RPMI8226 (cell line): ENCODE measurements at regions not wholly inside any gene's neighbourhood (a gene's known extent, or its start where the extent isn't known, plus 50 kb on each side); places are given as distances from the start of the nearest gene placed in this dataset.
"Not testable (repeated sequence)": the region's sequence is repeated elsewhere in the genome, so short reads cannot be mapped to it uniquely, and the experiment has no call there.

Experiments used
- DNase-seq: peaks from one replicate; pipeline ENCODE4 v3.0.0-alpha.2; 2015

- DNase-seq = no peak
These were observed 96.2 kb upstream of the SIM2 start for GRCh38 chr21:36602735-36603134.

GRCh38 chr21:36603221-36603620 is 95.7 kb upstream of the SIM2 start:
- no peak for DNase-seq

DNA sequence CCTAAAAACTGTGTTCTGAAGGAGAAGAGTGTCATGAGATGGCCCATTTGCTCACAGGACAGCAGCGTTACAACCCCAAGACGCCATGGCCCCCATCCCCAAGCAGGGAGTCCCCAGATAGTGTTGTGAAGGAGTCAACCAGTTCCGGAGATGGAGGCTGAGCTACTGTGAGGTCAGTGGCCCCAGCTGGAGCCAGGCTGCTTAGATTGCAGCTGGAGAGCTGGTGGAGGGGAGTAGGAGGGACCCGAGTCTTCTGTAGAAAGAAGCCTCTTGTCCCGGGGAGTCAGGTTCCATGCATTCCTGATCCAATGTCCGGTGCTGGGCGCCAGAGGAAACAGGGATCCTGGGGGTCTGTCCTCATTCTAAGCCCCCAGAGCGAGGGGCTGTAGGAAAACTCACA is 93.5 kb upstream of the SIM2 start:
- no peak for DNase-seq

GRCh38 chr21:36606287-36606982 is 92.5 kb upstream of the SIM2 start:
- no peak for DNase-seq

DNA sequence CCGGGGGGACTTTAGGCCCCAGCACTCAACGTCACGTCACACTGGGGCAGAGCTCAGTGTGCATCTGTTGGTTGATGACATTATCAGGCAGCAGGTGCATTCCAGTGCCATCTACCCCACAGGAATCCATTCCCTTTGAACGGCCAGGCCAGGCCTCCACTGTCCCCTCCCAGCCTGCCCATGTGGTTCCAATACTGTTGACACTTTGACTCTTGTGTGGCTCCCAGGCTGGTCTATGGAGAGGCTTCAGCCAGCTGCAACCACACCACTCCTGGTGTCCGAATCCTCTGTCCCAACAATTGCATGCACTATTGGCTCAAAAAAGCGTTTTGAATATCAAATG is 92.0 kb upstream of the SIM2 start:
- DNase-seq = no peak

DNA sequence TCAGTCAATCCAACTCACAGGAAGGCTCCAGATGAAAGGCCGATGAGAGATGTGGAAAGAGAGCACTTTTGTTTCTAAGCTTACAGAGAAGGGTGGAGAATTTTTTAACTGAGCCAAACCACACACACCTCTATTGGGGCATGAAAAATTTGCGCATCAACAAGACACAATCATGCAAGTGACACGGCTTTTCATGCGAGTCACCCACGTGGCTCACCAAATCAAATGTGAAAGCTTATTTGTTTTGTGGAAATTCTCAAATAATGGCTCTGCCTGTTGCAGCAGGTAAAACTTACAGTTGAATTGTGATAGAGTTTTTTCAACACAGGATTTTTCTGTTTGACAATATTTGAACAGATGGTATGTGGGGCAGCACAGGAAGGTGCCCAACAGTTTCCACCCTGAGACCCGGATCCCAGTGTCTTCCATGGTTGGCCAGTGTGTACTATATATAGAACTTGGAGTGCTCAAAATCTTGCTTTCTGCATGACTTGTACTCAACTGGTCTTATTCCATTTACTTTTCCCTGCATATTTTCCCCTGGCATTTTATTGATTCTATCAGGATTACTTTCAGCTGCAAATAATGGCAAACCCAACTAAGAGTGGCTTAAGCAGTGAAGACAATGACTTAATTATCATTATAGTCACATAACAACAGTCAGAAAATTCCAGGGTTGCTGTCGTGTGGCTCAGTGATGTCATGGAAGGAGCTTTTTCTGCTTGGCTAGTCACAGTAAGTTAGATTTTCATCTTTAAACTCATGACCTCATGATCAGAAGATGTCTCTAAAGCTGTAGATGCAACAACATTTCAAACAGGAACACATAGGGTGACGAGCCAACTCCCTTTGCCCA is 90.6 kb upstream of the SIM2 start:
- DNase-seq = no peak

DNA sequence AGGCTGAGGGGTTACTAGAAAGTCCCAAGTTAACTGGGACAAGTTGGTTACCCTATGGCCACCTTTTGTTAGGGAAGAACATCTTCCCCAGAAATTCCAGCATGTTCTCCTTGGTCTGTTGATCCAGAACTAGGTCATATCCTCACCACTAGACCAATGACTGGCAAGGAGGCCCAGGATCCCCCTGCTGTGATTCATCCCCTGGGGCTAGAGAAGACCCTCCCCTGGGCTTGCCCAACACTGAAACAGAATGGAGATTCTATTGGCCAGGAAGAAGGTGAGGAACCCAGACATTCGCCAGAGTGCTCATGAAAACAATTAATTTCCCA is 90.1 kb upstream of the SIM2 start:
- DNase-seq = no peak

DNA sequence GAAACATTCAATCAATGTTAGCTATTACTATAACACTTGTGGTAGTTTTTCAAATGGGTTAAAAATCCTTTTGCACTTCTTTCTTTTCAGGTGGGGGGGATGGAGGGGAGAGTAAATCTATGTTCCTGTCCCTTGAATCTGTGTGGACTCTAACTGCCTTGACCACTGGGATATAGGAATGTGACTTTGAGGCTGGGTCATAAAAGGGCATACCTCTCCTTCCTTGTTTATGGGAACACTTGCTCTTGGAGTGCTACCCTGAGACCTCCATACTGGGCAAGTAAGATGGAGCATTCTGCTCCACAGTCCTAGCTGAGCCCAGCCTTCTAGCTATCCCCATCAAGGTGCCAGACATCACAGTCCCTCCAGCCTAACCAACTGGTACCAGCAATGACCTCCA is 89.3 kb upstream of the SIM2 start:
- DNase-seq = no peak

DNA sequence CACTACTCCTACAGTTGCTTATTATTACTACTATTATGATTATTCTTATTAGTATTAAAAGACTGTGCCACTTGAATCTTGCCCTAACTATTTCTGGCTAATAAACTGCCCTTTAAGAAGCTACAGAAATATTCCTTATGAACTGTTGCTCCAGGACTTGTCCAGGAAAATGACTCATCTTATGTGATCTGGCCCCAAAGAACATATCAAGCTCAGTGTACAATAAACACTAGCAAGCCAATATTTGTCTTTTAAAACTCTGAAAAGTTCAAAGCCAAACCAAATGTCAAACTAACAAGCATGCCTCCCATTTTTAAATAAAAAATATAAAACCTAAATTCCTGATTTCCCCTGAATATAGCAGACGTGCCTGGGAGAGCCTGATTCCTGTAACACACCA is 88.7 kb upstream of the SIM2 start:
- DNase-seq = no peak

GRCh38 chr21:36610935-36611334 is 88.0 kb upstream of the SIM2 start:
- DNase-seq = no peak

DNA sequence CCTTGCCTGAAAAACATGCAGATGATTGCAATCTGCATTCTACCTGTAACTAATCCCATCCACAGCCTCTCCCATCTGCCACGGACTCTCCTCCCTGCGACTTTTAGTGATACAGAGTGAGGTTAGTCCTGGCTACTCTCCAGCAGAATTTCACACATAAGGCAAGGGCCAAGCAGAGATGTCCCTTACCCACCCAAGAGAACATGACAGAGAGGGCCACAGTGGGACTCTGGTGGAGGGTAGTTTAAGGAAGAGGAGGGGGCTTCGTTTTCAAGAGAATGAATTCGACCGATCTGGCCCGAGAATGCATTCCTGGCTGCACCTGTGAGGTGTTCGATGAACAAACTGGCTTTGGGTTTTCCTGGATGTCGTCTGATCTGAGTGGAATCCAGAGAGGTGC is 87.5 kb upstream of the SIM2 start:
- DNase-seq = no peak

- no peak for DNase-seq
These were observed 85.9 kb upstream of the SIM2 start for GRCh38 chr21:36613059-36613458.

DNA sequence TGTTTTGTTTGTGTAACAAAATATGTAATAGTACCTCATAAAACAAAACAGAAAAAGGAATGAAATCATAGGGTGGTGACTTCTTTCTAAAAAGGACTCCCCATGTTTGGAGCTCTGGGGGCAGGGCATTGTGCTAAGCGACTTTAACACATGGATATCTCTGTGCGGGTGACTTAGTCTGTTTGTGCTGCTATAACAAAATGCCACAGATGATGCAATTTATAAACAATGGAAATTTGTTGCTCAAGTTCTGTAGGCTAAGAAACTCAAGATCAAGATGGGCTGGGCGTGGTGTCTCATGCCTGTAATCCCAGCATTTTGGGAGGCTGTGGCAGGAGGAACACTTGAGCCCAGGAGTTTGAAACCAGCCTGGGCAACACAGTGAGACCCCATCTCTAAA is 85.4 kb upstream of the SIM2 start:
- no peak for DNase-seq

DNA sequence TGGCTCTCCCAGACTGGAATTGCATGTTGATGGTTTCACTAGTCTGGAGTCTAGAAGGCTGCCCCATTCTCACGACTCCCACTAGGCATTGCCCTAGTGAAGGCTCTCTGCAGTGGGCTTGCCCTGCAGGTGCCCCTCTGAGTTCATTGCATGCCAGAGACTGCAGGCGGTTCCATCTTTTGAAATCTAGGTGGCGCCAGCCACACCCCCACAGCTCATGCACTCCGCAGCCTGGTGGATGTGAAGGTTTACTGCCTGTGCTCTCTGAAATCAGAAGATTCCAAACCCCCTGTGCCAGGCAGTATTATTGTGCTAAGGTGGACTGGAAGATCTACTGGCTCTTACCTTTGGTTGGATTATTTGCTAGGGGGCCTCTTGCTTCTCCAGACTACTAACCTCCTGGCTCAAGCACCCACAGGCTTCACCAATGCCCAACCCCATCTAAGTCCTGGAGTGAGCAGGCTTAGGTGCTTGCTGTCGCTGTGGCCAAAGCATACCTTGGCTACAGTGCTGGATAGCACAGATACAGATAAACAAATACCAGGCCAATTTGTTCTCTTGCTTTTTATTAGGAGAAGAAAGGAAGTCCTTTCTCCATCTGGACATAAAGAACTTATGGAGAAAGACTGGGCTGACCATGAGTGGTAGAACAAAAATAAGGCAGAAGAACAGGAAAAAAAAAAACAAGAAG is 83.5 kb upstream of the SIM2 start:
- DNase-seq = no peak

DNA sequence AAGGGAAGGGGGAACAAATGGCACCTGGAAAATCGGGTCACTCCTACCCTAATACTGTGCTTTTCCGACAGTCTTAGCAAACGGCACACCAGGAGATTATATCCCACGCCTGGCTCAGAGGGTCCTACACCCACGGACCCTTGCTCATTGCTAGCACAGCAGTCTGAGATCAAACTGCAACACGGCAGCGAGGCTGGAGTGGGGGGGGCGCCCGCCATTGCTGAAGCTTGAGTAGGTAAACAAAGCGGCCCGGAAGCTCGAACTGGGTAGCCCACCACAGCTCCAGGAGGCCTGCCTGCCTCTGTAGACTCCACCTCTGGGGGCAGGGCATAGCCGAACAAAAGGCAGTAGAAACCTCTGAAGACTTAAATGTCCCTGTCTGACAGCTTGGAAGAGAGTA is 82.1 kb upstream of the SIM2 start:
- not testable (repeated sequence) for DNase-seq

DNA sequence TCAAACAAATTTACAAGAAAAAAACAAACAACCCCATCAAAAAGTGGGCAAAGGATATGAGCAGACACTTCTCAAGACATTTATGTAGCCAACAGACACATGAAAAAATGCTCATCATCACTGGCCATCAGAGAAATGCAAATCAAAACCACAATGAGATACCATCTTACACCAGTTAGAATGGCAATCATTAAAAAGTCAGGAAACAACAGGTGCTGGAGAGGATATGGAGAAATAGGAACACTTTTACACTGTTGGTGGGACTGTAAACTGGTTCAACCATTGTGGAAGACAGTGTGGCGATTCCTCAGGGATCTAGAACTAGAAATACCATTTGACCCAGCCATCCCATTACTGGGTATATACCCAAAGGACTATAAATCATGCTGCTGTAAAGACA is 77.1 kb upstream of the SIM2 start:
- not testable (repeated sequence) for DNase-seq

DNA sequence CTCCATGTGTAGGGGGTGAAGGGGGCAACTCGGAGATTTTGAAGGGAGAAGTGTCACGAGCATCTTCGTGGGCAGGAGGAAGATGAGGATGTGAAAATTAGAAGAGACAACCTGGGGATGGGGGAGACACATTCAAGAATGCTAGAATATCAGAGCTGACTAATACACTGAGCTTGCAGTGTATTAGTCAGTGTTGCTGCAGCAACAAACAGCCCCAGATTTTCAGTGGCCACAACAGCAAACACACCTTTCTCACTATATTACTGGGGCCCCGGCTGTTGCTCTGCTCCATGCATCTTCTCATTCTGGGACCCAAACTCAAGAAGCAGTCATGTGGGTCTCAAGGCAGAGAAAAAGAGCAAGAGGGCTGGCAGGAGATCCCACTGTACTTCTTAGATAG is 74.8 kb upstream of the SIM2 start:
- DNase-seq = no peak

DNA sequence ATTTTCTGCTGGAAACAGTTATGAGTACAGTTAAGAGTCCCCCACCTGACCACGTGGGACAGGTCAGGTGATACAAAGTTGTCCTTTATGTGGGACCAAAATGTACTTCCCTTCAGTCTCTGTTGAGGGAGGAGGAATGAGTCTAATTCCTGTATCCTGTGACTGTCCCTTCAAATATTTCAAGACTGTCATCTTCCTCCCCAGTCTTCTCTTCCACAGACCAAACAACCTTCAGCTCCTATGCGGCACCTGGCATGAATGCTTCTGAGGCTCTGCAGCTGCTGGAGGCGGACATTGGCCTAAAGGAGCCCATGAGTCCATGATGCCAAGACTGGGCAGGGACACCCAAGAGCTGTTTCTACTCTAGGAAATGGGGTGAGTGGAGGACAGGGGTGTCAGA is 72.1 kb upstream of the SIM2 start:
- DNase-seq = no peak

GRCh38 chr21:36627242-36627641 is 71.7 kb upstream of the SIM2 start:
- DNase-seq = no peak

DNA sequence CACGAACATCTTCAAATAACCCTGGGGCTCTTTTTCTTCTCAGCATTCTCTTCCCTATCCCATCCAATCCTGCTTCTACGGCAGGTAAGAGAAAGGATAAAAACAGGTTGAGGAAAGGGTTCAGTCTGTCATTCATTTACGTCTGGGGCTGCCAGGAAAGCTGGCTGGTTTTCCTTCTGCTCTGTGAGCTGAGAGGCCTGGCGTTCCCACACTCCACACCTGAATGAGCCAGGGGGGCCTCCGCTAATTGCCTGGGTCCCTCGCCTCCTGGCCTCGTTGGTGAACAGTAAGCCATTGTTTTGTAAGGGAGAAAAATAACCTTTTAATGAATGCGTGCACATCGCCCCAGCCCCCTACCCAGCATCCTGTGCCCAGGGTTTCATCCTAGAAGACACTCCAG is 70.8 kb upstream of the SIM2 start:
- DNase-seq = no peak

DNA sequence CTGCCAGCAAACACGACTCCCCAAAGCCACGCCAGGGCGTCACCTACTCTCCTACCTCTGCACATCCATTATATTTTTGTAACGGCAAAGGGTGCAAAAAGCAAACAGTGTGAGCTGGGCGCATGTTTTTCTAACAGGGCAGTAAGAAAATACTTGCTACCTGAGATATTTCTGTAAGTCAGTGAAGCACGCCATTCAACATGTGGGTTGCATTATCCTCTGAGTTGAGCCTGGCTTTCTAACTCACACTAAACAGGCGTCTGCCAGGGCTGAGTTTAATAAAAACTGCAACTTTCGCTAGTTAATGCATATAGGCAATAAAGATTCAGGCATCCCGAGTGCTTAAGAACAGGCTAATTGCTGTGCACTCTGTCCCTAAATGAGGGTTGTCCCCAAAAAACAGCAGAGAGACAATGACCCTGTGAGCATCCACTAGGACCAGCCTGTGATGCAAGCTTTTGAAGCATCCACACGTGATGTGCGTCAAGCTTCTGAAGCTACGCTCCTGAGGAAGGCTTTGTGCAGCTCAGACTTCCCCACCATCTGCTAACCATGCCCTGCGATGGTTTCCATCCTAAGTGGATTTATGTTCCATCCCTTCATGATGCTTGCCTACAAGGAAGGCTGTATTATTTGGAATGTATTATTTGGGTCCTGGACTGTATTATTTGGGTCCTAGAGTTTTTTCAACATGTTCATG is 70.0 kb upstream of the SIM2 start:
- DNase-seq = no peak

DNA sequence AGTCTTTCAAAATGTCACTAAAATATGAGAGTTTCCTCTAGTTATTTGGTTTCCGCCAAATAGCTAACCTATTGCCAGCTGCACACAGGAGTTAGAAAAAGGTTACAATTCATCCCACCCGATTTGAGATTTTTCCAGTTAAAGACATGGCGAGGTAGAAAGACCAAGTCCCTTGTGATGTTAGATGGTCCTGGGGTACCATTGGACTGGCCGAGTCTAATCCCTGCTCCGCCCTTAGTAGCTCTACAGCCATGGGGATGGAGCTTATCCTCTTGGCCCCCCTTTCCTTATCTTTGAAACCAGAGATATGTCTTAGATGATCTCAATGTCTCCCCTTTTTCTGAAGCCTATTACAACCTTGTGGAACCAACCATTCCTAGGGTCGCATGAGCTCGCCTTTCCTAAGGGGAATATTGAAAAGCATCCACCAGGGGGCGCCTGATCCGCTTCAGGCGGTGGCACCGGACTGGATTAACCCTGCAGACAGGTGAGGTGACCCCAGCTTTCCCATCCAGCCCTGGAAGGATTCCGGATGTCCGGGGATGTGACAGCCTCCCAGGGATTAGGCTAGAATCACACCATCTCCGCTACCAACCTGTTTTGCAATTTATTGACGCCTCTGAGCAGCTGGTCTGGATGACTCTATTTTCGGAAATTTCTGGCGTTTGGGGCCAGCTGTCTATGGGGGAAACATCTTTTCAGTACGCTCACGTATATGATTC is 68.3 kb upstream of the SIM2 start:
- DNase-seq = peak; percentile 78

GRCh38 chr21:36636016-36636415 is 62.9 kb upstream of the SIM2 start:
- DNase-seq = no peak
